ENCODE measurements at regions not wholly inside any gene's neighbourhood (a gene's known extent, or its start where the extent isn't known, plus 50 kb on each side); places are given as distances from the start of the nearest gene placed in this dataset.
"Not testable (repeated sequence)": the region's sequence is repeated elsewhere in the genome, so short reads cannot be mapped to it uniquely, and the experiment has no call there.

DNA sequence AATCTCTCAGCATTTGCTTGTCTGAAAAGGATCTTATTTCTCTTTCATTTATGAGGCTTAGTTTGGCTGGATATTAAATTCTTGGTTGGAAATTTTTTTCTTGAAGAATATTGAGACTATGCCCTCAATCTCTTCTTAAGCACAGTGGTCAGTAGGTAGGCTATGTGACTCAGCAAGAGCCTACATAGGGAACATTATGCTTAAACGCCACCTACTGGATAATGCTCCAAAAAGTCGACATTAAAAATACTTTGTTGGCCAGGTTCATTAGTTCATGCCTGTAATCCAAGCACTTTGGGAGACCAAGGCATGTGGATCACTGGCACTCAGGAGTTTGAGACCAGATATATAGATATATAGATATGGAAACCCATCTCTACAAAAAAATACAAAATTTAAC is 678.0 kb upstream of the USP24 start:
- DNase-seq, result peak; percentile 20

DNA sequence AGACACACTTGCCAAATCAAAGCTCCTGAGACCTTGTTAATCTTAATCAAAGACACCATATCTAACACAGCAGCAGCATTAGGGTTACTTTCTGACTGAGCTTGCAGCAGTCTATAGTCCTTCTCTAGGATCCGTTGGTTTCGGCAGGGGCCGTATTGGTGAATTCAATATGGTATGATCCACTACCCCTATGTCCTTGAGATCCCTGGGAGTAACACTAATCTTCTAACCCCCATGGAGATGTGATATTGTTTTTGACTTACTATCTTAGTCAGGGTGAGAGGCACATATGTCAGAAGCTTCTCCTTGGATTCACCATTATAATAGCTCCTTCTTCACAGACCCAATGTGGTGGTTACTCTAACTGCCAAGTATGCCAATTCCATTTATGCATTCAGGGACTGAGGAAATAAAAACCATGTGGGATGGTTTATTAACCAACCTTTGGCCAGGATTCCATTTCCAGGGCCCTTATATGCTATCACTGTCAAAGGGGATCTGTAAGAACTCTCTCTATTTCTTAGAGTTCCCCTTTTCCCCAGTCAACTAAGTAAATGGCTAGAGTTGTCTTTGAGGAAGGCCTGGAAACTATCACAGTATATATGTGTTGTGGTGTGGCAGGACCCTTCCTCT is 673.6 kb upstream of the USP24 start:
- DNase-seq, result no peak

DNA sequence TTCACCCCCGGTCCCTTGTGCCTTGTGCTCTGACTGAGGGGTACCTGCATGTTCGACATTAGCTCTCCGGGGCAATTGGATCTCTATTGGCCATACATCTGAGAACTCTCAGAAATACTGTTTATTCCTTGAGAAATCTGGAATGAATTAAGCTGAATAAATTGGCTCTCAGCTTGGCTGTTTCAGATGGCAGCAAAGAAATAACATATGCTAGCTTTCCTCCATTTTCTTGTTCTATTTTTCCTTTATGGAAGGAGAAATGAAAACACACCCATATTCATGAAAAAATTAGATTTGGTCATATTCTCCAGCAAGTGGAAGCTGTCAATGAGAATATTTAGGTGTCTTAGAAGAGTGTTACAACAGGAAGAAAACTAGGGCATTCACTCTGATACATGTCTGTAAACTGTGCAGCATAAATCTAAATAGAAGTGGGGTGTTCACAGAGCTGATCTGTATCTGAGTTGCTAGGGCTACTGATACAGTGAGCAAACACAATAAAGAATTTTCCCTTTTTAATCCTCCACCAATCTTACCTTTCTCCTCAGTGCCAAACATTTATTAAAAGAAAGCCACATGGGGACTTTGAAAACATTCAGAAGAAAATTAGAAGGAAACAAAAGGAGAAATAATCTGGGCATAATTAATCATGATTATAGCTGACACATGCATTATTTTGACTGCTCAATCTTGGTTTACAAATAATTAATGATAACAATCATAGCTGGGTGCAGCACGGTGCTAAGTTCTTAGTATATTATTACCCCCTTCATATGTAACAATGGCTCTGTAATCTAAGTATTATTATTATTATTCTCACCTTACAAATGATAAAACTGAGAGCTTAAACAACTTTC is 671.9 kb upstream of the USP24 start:
- DNase-seq, result no peak

DNA sequence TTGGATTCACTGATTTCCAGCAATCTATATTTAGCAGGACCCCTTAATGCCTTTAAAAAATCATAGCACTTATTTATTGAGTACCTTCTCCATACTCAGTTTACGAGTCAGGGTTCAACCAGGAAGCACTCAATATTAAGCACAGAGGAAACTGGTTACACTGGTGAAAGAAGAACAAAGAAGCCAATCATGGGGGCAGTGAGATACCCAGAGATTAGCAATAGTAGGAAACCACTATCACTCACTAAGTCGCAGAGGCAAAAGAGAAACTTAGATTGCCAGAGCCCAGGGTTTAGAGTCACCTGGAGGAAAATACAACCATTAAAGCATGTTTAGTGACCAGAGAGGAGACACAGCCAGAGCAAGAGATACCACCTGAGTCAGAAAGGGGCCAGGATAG is 670.5 kb upstream of the USP24 start:
- DNase-seq, result no peak

DNA sequence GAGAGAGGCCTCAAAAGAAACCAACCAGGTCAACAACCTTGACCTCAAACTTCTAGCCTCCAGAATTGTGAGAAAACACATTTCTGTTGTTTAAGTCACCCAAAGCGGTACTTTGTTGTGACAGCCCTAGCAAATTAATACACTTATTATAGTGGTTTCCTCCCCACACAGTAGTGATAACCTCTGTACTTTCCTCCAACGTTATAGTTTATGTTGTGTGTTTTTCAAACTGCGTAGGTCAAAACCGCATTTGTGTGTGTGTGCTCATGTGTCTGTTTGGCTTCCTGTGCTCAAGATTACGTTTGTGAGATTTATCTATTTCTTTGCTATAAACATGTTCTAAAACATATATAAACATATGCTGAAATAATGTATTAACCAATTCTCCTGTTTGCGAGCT is 667.8 kb upstream of the USP24 start:
- no peak for DNase-seq

DNA sequence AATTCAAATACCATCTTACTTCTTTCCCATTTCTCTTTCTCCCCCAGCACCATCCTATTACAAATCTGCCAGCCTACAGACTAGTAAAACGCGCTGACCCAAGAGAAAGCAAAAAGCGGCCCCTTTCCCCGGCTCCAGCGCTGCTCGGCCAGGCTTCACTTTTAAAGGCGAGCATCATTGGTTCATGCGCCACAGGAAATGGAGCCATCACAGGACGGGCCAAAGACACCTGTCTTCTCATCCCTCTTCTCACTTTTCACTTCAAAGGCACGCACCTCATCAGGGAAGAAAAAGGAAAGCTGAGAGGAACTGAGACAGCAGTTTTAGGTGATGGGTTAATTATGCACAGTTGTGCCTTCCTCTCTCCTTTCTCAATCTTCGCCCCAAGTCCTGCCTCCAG is 664.2 kb upstream of the USP24 start:
- no peak for DNase-seq

DNA sequence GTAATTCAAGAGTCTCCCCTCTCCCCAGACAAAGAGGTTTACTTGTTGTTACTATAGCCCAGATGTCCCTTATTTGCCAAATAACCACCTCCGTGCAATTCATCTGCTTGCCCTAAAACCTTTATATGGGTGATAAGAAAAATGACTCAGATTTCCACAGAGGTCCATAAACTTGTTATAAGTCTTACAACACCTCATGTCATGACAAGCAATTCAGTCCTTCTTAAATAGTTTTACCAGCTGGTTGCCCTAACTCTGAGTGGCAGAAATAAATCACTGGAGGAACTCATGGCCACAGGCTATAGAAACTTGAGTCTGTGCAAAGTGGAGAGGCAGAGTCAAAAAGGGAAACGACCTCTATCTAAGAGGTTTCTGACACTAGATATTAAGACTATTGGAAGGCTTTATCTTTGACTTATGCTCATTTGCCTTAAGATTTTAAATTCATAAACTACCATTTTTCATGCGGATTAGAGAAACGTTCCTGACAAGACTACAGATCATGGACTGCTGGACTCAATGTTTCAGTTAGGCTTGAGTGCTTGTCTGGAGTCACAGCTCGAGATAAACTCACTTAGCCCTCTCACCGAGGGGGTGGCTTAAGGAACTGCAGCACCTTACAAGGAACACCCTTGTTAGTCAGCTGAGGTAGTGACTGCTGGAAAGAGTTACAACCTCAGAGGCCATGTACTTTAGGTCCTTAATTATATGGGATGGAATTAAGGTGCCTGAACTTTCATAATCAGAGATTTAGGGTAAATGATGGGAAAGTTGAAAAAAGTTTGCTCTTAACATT is 662.5 kb upstream of the USP24 start:
- DNase-seq, result no peak

DNA sequence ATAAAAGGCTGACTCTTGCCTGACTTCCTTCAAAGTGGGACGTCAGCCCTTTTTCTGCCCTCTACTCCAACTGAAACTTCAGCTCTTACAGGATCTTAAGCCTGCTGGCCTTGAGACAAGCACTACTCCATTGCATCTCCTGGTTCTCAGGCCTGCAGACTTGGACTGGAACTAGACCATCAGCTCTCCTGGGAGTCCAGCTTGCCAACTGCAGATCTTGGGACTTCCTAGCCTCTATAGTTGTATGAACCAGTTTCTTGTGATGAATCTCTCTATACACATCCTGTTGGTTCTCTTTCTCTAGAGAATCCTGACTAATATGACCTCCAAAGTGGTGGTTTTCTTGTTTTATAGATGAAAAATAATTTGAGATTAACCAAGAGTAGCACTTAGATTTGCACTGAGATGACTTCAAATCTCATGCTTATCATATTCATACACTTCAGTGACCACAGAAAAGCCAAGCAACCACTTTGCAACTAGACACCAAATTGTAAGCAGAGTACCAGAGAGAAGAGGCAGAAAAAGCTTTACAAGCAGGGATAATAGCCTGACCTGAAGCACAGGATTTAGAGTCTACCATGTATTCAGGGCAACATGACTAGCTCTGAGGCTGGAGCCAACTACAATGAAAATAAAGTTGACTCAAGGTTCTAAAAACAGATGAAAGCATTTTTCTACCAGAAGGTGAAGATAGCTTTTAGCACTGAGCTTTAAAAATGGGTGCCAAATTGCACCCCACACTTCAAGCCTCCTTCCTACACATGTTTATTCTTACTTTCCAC is 661.3 kb upstream of the USP24 start:
- DNase-seq, result no peak

DNA sequence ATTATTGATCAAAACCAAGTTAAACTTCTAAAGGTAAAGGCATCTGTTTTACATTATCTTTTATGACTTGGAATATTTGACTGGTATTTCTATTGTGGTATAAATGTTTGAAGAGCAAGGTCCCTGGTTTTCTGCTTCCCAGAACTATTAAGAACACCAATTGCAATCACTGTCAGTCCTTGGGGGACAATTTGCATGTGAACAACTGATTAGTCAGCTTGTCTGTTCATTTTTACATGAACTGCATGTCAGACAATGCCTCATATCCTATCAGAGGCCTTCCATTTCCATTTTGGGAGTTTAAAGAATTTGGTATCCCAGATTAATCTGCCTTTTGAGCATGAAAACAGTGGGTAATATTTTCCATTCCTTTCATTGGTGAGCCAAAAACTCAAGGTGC is 654.9 kb upstream of the USP24 start:
- DNase-seq, result no peak

DNA sequence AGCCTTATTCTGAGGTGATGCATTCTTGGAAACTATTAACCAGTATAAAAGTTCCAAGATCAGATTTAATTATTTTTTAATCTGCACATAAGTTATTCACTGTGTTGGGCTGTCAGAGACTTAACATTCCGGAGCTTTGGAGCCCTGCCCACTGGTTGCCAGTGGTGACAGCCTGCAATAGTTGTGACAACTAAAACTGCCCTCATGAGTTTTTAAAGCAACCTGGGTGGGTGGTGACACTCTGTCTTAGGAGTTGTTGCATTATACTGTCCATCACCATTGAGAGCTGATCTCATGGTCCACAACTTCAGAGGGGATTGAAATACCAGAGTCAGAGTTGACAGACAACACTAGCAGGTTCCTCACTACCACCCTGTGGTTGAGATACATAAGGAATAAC is 653.9 kb upstream of the USP24 start:
- no peak for DNase-seq

DNA sequence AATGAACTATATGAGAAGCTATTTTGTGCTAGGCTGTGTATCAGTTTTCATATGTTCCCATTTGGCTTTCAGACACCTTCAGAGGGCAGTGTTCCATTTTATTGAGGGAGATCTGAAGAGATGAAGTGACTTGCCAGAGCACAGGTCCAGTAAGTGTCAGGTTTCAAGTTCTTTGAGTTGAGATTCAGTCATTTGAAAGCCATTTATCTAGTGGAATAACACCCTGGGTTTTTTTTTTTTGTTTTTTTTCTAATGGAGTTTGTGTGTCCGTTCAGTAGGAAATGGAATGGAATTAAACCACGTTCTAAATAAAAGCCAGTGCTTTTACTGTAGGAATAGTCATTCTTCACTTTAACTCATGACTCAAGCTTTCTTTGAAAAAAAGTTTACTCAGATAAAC is 652.9 kb upstream of the USP24 start:
- DNase-seq, result no peak

DNA sequence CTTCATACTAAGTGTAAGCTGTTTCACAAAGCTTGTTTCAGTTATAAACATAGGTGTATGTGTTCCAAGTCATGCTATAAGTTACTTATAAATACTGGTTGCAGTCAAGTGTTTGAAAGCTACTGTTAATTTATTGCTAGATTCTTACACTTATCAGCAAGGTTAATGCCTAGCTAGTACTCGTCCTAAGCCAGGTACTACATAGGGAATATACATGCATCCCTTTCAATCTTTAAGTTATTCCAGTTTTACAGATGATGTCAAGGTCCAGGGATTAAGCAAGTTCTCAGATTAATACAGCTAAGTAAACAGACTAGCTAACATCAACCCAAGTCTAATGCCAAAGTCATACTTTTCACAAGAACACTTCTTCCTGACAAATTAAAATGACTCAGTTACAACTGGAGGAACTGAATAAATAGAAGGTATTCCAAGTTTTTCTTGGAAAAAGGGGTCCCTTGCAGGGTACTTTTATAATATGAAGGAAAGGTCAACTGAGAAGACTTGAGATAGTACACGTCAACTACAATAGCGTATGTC is 652.2 kb upstream of the USP24 start:
- DNase-seq, result no peak

DNA sequence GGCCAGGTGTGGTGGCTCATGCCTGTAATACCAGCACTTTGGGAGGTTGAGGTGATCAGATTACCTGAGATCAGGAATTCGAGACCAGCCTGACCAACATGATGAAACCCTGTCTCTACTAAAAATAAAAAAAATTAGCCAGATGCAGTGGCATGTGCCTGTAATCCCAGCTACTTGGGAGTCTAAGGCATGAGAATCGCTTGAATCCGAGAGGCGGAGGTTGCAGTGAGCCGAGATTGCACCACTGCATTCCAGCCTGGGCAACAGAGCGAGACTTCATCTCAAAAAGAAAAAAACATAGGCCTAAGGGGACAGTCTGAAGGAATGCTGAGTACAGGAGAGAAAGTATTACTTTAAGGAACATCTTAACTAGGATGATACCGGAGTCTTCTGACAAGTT is 650.6 kb upstream of the USP24 start:
- DNase-seq, result not testable (repeated sequence)

DNA sequence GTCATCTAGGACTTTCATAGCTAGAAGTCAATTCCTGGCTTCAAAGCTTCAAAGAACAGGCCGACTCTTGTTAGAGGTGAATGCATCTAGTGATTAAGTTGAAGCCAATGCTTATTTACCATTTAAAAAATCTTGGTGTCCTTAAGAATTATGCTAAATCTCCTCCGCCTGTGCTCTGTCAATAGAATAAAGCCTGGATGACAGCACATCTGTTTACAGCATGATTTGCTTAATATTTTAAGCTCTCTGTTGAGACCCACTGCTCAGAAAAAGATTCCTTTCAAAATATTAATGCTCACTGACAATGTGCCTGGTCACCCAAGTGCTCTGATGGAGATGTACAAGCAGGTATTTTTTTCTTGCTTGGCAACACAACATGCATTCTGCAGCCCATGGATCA is 649.1 kb upstream of the USP24 start:
- no peak for DNase-seq

DNA sequence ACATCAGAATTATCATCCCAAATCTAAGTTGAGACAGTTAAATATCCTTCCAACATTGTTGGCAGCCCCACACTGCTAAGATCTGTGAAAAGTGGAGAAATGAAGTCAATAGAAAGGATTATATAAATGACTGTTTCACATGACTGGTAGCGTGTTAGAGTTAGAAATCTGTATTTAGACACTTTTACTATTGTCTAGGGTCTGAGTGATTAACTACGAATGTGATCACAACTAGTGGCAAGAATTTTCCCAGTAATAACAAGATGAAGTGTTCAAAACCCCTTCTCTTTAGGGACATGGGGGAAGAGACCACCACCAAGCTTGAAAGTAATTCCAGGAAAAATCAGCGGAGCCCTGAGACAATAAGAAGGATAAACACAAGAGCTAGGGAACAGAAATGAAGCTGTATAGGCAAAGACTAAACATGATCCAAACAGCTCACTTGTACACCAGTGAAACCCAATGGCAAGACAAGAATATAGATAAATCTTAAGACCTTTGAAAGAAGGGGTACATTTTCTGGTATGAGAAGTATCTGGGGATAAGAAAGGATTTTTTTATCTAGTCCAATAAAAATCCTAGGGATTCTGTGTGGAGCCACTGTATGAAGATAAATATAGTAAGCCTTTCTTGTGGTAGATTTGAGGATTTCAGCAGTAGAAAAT is 646.6 kb upstream of the USP24 start:
- no peak for DNase-seq

DNA sequence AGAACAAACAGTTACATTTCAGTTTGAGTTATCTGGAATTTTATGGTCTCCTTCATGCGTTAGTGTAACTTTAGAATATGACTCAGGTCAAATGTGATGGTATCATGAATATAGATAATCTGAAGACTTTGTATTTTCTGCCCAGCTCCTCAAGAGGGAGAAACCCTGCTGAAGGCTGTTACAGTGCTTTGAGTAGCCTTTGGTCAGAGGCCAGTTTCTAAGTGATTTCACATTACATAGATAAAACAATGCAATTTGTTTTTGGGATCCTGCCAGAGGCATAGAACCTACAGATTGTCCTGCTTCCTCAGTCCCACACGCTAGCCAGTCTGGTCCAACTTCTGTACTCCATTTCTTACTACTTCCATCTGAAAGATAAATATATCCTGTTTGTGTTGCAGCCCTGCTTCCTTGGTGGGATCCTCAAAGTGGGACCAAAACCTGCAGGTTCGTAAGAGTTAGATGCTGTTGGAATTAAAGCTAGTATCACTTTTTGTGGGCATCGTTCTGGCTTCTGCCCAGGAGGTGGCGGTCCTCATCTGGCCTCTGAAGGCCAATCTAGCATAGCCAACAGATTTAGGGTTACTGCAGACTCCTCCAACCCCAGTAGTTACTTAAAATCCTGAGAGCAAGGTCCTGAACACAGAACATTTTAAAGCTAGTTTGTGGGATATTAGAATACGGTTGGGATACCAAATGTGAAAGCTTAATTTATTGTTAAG is 645.8 kb upstream of the USP24 start:
- no peak for DNase-seq

DNA sequence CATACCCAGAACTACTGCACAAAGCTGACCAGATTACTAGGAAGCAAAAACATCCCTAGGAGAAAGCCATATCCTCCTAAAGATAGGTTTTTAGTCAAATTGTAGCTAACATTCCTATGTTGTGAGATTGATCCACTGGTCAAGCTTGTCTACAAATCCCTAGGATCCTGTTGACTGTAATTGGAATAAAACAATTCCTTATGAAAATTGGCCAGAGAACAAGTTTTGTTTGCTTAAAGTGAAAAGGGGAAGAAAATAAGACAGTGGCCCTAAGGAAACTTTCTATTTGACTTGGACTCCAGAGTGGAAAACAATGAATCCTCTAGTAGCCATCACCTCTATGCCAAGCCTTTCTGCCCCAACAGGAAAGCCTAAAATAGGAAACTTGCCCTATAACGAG is 645.2 kb upstream of the USP24 start:
- DNase-seq, result no peak

DNA sequence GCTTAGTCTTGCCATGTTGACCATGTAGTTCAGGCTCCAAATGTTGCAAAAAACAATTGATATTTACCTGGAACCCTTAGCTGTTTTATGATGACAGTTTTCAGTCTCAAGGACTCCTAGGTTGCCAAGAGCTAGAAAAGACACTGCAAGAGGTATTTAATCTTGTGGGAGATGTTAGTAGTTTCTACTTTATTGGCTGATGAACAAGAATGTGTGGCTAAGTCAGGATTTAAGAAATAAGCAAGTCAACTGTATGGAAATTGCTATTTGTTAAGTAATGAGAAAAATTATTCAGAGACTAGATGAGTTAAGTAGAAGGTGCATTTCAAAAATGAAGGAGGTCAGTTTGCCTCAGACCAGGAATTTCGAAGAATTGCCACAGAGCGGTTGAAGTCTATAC is 639.7 kb upstream of the USP24 start:
- DNase-seq, result no peak

DNA sequence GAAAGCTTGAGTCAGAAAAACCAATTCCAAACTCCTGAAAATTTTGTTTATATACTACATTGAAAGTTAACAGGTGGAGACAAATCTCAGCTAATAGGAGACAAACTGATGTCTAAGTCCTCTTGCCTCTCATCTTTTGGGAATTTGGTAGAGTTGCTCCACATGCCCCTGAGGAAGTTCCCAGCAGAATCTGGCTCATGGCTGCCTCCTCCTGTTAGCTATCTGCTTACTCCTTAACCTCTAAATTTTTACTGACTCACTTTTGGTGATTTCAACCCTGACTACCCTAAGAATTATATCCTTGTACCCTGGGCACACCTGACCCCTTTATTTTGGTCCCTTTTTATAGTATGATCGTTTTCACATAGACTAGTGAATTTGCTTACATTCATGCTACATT is 633.7 kb upstream of the USP24 start:
- no peak for DNase-seq

DNA sequence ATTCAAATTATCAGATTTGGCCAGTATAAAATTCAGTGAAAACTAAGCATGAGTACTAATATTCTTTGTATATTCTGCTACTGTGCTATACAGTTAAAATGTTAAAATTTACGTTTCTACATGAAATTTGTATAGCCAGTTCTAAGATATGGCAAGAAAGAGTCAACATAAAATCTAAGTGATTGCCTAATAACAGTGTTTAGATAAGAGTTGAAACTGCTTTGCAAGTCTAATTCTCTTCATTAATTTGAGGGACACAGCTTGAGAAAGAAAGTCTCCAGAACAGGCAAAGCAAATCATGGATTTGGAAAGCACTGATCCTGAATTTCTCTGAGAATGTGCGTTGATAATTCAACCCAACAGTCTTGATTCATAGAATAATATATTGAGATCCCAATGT is 630.9 kb upstream of the USP24 start:
- DNase-seq, result no peak

DNA sequence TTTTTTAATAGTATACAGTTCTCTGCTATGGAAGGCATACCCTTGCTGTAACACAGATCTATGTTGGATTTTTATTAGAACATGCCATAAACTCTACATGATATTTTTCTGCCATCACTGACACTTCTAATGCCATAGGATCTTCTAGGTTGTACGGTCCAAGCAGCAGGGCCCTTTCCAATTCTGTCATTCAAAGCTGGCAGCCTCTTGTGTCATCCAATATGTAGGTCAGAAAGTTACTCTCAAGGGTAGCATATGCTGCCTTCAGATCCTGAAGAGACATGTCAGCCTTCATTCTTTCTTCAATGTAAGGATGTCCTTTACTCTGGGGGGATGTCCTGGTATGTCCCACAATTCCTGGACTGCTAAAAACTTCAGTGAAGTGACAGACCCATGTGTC is 629.2 kb upstream of the USP24 start:
- DNase-seq, result no peak

DNA sequence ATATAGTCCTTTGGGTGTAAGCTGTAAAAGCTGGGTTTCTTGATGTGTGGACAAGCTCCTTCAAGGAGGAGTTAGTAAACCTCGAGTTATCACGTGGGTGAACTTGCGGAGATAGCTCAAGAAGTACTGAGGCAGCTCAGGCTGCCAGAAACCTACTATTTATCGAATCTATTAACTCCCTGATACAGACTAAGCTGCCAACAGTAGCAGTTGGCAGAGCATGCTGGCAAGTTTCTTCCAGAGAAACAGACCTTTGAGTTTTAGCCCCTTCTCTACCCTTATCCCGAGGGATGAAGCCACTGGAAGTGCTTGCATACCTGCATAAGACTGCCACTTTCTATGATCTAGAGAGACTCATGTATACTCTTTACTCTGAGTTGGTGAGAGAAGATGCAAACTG is 624.5 kb upstream of the USP24 start:
- no peak for DNase-seq

Measured in activated CD4-positive, alpha-beta T cell treated with anti-CD3 and anti-CD28 coated beads, Interleukin-10, Interleukin-2, amounts not matched to agents 100 ng/mL and 50 ng/mL, durations not matched to agents 16 hours and 8 hours (primary cell).